ENCODE measurements at regions not wholly inside any gene's neighbourhood (a gene's known extent, or its start where the extent isn't known, plus 50 kb on each side); places are given as distances from the start of the nearest gene placed in this dataset.

- no peak for DNase-seq
These were observed 257.3 kb upstream of the FOXQ1 start for GRCh38 chr6:1054653-1055014.

- DNase-seq = no peak
These were observed 258.3 kb upstream of the FOXQ1 start for GRCh38 chr6:1053586-1053985.

- no peak for DNase-seq
These were observed 259.6 kb upstream of the FOXQ1 start for GRCh38 chr6:1052262-1052661.

DNA sequence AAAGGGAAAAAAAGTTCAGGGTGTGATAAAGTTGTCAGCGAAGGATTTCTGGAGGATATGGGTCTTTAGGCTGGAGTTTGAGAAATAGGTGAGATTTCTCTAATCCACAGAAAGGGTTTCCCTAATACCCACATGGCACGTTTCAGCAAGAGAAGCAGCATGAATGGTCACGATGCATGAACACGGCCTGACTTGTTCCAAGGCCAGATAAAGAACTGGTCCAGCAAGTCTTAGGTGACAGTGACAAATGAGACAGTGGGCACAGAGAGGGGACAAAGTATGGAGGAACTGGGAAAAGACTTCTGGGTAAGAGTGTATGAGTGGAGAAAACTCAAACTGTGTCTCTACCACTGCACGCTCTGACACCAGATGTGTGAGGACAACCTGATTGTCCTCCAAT lies 262.0 kb upstream of the FOXQ1 start:
- no peak for DNase-seq

DNA sequence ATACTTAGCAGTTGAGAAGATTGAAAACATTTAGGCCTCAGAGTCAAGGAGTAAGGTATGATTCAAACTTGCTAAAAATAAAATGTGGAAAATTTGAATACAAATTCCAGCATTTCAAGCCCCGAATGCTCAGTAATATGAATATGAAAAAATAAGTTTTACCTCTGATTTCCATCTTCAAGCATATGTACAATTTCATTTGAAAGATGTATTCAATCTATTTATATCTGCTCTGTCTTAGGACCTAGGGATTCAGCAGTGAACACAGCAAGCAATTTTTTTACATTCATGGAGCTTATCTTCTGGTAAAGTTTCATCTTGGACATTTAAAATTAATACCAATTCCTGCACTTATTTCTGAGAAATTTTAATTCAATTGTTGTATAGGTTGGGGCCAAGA lies 262.7 kb upstream of the FOXQ1 start:
- DNase-seq = no peak

- peak; percentile 5 for DNase-seq
These were observed 263.8 kb upstream of the FOXQ1 start for GRCh38 chr6:1047981-1048541.

GRCh38 chr6:1045239-1045638 lies 266.7 kb upstream of the FOXQ1 start:
- DNase-seq = no peak

- no peak for DNase-seq
These were observed 267.7 kb upstream of the FOXQ1 start for GRCh38 chr6:1044040-1044836.

GRCh38 chr6:1043458-1043836 lies 268.5 kb upstream of the FOXQ1 start:
- no peak for DNase-seq

DNA sequence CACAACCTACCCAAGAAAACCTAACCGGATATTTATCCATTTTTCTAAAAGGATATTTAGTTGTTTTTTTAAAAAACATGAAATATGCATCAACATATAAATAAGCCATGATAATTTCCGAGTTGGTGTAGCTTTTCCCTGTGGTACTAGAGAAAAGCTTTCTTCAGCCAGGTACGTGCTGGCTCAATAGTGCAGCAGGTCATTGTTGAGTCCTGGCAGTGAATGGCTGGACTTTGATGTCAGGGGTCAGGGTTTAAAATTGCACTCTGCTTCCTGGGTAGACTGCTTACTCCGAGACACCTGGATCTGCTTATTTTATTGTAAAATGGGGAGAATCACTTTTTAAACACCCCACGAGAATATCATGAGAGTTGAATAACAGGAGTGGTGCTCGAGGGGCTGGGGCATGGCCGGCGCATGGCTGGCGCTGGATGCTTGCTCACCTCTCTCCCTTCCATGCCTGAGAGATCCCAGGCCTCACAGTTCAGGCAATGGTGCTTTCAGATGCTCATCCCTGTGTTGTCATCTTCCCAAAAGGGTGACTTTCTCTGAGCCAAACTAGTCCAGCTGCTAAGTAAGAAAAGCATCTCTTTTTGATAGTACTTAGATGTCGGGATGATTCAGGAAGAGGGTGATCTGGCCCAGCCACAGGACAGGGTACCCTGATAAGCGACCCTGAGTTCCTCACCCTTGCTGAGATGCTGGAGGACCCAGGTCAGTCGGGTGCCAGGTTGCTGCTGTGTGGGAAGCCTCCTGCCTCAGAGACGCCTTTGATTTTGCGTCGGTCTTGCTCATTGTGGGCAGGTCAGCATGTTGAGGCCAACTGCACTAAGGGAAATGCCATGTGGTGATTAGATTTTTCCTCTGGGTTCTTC lies 269.1 kb upstream of the FOXQ1 start:
- DNase-seq = no peak

DNA sequence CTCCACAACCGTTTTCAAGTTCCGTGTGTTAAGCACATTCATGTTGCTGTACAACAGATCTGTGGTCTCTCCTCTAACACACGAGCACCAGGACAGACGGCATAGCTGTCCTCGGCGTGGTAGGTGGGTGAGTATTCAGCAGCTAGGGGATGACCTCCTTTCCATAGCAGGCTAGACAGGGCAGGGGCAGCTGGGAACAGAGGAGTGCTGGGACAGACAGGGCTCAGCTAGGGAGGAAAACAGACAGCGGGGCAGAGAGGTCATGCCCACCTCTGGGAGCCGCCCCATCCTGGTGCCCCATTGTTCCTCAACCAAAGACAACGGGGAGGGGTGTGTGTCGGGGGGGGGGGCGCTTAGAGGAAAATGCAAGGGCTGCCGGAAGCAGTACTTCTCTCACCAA lies 271.5 kb upstream of the FOXQ1 start:
- no peak for DNase-seq

DNA sequence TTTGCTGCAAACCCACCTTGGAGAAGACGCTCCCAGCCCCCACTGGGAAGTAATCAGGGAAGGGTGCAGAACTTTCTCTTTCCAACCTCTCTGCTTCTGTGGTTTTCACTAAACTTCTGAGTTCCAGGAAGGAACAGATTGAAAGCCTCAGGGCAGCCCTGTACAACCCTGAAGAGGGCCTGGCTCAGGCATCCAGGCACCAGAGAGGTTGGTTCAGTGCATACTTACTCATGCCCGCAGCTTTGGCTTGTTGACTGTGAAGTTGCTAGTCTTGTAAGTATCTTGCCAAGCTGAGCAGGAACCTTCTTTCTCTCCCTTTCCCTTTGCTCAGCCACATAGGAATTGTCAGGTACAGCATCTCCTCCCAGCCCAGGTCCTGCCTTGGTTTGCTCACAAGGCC lies 272.2 kb upstream of the FOXQ1 start:
- DNase-seq = no peak

GRCh38 chr6:1039191-1039590 lies 272.7 kb upstream of the FOXQ1 start:
- no peak for DNase-seq

DNA sequence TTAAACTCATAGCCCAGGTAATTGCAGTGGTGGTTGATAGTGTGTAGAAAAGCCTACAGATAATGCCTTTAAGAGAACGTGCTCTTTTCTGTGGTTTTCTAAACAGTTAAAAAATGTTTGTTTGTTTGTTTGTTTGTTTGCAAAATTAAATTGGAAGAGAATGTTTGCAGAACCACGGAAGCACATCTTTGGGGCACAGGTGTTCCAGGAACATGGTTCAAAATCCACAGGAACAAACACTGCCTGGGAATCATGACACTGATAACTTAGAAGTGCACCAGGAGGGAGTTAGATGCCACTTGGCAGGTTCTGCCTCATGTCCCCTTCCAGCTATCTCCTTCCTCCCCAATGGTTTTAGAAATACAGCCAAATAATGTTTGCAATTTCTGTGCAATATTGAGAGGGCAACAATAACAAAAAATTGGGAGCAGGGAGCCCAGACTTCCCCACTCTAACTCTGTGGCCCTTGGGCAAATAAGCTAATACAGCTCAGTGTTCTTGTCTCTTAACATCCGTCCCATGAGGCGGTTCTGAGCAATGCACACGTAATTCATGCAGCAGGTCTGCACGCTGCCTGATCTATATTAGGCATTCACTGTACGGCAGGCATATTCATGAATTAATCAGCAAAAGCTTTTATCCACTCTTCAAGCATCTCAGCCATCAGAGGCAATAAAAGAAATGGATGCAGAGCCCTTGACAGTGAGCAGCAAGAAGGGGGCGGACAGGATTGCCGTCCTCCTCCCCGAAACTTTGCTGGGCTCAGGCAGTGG lies 274.3 kb upstream of the FOXQ1 start:
- DNase-seq = no peak

GRCh38 chr6:1035401-1035800 lies 276.5 kb upstream of the FOXQ1 start:
- DNase-seq = no peak

DNA sequence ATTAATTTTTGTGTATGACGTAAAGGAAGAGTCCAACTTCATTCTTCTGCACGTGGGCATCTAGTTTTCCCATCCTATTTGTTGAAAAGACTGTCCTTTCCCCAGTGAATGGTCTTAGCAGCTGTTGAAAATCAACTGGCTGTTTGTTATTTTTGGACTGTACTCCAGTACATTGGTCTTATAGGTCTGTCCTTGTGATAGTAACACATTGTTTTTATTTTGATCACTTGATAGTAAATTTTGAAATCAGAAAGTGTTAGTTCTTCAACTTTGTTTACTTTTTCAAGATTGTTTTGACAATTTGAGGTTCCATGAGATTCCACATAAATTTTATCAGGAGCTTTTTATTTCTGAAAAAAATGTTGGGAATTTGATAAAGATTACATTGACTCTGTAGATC lies 280.2 kb upstream of the FOXQ1 start:
- DNase-seq = no peak

GRCh38 chr6:1029141-1029540 lies 282.8 kb upstream of the FOXQ1 start:
- DNase-seq = no peak

GRCh38 chr6:1028723-1029122 lies 283.2 kb upstream of the FOXQ1 start:
- no peak for DNase-seq

DNA sequence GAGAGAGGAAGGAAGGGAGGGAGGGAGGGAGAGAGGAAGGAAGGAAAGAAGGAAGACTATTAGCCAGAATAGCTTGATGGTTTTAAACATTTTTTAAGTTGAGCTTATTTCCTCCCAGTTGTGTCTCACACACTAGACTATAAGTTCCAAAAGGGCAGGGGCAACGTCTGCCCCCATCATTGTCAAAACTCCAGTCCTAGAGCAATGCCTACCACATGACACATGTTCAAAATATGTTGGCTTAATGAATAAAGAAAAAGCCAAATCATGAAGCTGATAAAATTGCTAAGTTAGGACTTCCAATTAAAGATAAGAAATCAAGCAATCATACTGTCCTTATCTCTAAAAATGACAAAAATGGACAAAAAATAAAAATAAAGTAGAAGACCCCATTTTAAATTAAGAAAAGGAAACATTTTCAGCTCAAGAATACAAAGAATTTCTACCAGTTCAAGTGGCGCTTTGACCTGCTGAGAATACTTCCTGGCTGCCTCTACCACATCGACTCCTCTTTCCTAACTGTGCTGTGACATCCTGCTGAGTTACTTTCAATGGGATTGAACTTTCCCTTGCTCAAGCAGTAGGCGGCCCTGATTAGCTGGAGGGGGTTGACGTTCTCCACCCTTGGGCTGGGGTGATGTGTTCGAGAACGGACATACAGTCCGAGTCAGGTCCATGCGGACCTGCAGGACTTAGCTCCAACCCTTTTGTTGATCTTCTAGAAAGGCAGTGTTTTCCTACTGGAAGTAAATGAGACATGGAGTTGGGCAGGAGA lies 283.9 kb upstream of the FOXQ1 start:
- no peak for DNase-seq

DNA sequence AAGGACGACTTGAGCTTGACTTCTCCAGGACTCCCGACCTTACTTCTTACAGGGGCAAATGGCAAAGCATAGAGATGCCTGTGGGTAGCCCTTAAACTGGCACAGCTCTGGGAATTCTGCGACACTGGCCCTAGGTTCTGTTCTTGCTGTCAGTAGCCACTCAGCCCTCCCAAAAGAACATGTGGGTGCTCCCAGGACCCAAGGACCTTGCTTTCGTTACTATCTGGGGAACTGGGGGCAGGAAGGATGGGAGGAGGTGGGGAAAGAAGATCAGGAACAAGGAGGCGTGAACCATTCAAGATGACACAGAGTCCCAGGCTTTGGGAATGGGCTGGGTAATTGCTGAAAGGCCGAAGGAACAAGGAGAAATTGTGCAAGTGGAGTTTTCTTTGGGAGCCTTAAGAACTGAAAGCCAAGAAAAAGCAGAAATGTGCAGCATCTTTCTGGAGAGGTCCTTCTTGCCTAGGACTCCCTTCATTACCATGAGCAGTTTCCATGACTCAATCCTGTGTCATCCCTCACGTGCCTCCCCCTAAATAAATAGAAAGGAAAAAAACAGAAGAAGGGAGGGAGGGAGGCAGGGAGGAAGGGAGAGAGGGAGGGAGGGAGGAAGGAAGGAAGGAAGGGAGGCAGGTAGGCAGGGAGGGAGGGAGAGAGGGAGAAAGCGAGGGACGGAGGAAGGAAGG lies 284.6 kb upstream of the FOXQ1 start:
- no peak for DNase-seq

- DNase-seq = no peak
These were observed 286.1 kb upstream of the FOXQ1 start for GRCh38 chr6:1025821-1026220.

DNA sequence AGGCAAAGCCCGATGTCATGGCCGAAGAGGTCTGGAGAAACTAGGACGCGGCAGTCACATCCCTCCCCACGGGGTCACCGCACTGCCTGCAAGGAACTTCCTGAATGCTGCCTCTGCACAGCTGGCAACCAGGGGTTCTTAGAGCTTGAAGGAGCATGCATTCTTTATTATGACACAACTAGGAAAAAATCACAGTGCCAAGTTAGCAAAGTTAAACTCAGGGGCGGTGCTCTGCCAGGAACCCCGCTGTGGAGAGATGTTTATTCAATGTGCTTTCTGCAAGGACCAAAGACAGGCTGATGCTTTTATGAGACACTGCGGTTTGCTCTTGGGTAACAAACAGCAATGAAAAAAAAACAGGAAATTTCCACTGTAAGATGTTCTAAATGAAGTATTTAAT lies 287.3 kb upstream of the FOXQ1 start:
- DNase-seq = no peak
